ENCODE measurements at regions not wholly inside any gene's neighbourhood (a gene's known extent, or its start where the extent isn't known, plus 50 kb on each side); places are given as distances from the start of the nearest gene placed in this dataset.

DNA sequence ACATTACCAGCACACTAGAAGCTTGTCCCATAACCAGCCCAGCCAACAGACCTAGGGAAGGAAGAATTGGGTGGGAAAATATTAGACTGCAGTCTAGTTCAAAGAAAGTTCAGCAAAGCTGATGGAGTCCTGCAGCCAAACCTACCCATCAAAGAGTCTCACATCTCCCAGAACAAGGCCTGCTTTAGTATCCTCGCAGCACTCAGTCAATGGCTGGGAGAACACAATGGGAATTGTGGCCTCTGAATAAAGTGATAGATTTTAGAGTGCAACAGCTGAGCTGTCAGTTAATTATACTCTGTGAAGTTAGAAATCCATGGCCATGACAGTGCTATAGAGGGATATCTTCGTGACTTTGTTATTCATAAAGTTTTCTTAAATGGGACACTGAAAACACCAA is 207.2 kb upstream of the NAALADL2 start:
- H3K4me3 ChIP-seq (ENCODE audit: insufficient read depth, low read length): no peak overlapping the region
- H3K27me3 ChIP-seq (ENCODE audit: insufficient read depth, low read length): no peaks in the 10 kb centered on the region
- no peaks in the 10 kb centered on the region for H3K4me1 ChIP-seq (ENCODE audit: insufficient read depth, low read length)
- H3K36me3 ChIP-seq (ENCODE audit: insufficient read depth, low read length): no peaks in the 10 kb centered on the region
- H3K27ac ChIP-seq (ENCODE audit: low read depth, low read length): no peak overlapping the region
- H4K20me1 ChIP-seq (ENCODE audit: insufficient read depth, low read length): no peaks in the 10 kb centered on the region
- no peaks in the 10 kb centered on the region for H3K79me2 ChIP-seq (ENCODE audit: insufficient read depth, low read length)
- no peak overlapping the region for H2AFZ ChIP-seq (ENCODE audit: low read length)
- no peak for DNase-seq (ENCODE audit: insufficient read length, low spot score, missing footprints)
- TF ChIP-seq, protein P1, sequence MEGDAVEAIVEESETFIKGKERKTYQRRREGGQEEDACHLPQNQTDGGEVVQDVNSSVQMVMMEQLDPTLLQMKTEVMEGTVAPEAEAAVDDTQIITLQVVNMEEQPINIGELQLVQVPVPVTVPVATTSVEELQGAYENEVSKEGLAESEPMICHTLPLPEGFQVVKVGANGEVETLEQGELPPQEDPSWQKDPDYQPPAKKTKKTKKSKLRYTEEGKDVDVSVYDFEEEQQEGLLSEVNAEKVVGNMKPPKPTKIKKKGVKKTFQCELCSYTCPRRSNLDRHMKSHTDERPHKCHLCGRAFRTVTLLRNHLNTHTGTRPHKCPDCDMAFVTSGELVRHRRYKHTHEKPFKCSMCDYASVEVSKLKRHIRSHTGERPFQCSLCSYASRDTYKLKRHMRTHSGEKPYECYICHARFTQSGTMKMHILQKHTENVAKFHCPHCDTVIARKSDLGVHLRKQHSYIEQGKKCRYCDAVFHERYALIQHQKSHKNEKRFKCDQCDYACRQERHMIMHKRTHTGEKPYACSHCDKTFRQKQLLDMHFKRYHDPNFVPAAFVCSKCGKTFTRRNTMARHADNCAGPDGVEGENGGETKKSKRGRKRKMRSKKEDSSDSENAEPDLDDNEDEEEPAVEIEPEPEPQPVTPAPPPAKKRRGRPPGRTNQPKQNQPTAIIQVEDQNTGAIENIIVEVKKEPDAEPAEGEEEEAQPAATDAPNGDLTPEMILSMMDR (IDR thresholded peaks at IDR 0.05; ENCODE audit: extremely low read depth, low read depth, low read length): no peak
- no peaks in the 10 kb centered on the region for H3K9me3 ChIP-seq (ENCODE audit: low read depth, low read length)
- H3K4me2 ChIP-seq (ENCODE audit: insufficient read depth, low read length): no peak overlapping the region

DNA sequence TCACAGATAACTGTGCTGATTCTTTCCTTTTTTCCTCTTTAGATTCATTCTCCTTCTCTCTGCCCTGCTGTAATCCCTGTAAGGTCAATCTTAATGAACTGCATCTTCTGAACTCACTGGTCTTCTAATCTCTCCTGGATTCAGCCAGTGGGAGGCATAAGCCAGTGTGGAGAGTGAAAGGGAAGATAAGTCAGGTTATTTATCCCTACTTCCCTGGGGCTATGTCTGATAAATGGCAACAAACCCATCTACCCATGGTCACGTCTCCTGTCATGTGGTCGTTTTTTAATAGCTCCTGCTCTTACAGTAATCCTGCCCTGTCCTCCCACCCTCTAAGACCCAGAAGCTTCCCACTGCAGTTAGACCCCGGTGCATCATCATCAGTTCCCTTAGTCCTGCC is 199.6 kb upstream of the NAALADL2 start:
- Histone ChIP-seq H4K20me1 (ENCODE audit: insufficient read depth, low read length) (no peaks in the 10 kb centered on the region), H2AFZ (ENCODE audit: low read length) (no peak overlapping the region), H3K4me3 (ENCODE audit: insufficient read depth, low read length) (no peak overlapping the region), H3K4me2 (ENCODE audit: insufficient read depth, low read length) (no peak overlapping the region), H3K9me3 (ENCODE audit: low read depth, low read length) (no peaks in the 10 kb centered on the region), H3K27ac (ENCODE audit: low read depth, low read length) (no peak overlapping the region), H3K79me2 (ENCODE audit: insufficient read depth, low read length) (no peaks in the 10 kb centered on the region), H3K27me3 (ENCODE audit: insufficient read depth, low read length) (no peaks in the 10 kb centered on the region), H3K36me3 (ENCODE audit: insufficient read depth, low read length) (no peaks in the 10 kb centered on the region), H3K4me1 (ENCODE audit: insufficient read depth, low read length) (no peaks in the 10 kb centered on the region)
- no peak for DNase-seq (ENCODE audit: insufficient read length, low spot score, missing footprints)
- TF ChIP-seq, protein P1 (IDR thresholded peaks at IDR 0.05; ENCODE audit: extremely low read depth, low read depth, low read length): no peak

- TF ChIP-seq, protein P1 (IDR thresholded peaks at IDR 0.05; ENCODE audit: extremely low read depth, low read depth, low read length): no peak
- no peak for DNase-seq (ENCODE audit: insufficient read length, low spot score, missing footprints)
- no peaks in the 10 kb centered on the region for H3K9me3 ChIP-seq (ENCODE audit: low read depth, low read length)
- no peak overlapping the region for H3K4me3 ChIP-seq (ENCODE audit: insufficient read depth, low read length)
- no peaks in the 10 kb centered on the region for H3K27me3 ChIP-seq (ENCODE audit: insufficient read depth, low read length)
- no peaks in the 10 kb centered on the region for H3K36me3 ChIP-seq (ENCODE audit: insufficient read depth, low read length)
- no peaks in the 10 kb centered on the region for H3K79me2 ChIP-seq (ENCODE audit: insufficient read depth, low read length)
- H3K4me1 ChIP-seq (ENCODE audit: insufficient read depth, low read length): no peaks in the 10 kb centered on the region
- H3K27ac ChIP-seq (ENCODE audit: low read depth, low read length): no peak overlapping the region
- H4K20me1 ChIP-seq (ENCODE audit: insufficient read depth, low read length): no peaks in the 10 kb centered on the region
- no peak overlapping the region for H3K4me2 ChIP-seq (ENCODE audit: insufficient read depth, low read length)
- no peak overlapping the region for H2AFZ ChIP-seq (ENCODE audit: low read length)
Observed at GRCh38 chr3:174662653-174663052, 196.5 kb upstream of the NAALADL2 start.

DNA sequence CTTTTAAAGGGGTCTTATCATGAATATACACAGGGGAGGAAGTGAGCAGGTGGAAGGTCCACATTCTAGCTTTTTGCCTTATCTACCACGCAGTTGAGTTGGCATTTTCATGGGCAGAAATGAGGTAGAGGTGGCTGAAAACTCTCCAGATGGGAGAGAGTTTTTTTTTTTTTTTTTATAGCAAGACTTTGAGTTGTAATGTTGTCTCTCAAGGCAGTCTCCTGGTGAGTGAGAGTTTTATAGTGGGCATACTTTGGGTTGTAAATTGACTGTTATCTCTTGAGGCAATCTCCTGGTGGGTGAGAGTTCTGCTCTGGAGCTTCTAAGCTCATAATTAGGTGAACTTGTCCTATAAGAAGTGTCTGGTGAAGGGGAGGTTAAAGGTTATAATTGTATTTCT is 191.7 kb upstream of the NAALADL2 start:
- no peaks in the 10 kb centered on the region for H3K36me3 ChIP-seq (ENCODE audit: insufficient read depth, low read length)
- no peak overlapping the region for H3K4me3 ChIP-seq (ENCODE audit: insufficient read depth, low read length)
- no peak overlapping the region for H2AFZ ChIP-seq (ENCODE audit: low read length)
- H3K4me1 ChIP-seq (ENCODE audit: insufficient read depth, low read length): no peaks in the 10 kb centered on the region
- no peaks in the 10 kb centered on the region for H4K20me1 ChIP-seq (ENCODE audit: insufficient read depth, low read length)
- no peaks in the 10 kb centered on the region for H3K27me3 ChIP-seq (ENCODE audit: insufficient read depth, low read length)
- H3K27ac ChIP-seq (ENCODE audit: low read depth, low read length): no peak overlapping the region
- DNase-seq (ENCODE audit: insufficient read length, low spot score, missing footprints): no peak
- H3K79me2 ChIP-seq (ENCODE audit: insufficient read depth, low read length): no peaks in the 10 kb centered on the region
- H3K4me2 ChIP-seq (ENCODE audit: insufficient read depth, low read length): no peak overlapping the region
- TF ChIP-seq, protein P1 (IDR thresholded peaks at IDR 0.05; ENCODE audit: extremely low read depth, low read depth, low read length): no peak
- H3K9me3 ChIP-seq (ENCODE audit: low read depth, low read length): no peaks in the 10 kb centered on the region
